ENCODE measurements at regions not wholly inside any gene's neighbourhood (a gene's known extent, or its start where the extent isn't known, plus 50 kb on each side); places are given as distances from the start of the nearest gene placed in this dataset.

DNA sequence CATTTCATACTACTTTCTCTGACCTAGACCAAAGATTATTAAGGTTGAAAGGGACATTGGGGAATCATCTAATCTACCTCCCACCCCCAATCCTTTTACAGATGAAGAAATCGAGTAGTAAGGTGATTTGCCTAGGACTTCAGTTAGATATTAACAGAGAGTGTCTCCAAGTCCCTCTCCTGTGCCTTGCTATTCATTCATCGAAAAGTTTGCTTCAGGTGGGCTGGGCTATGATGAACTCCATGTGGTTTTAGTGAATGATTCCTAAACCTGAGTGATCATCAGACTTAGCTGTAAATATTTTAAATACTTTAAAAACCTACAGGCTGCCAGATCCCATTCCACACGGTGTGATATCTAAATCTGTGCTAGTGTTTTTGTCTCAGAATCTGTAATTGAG is 259.4 kb upstream of the SORCS1 start:
- no peaks in the 10 kb centered on the region for H3K27me3 ChIP-seq (ENCODE audit: insufficient read depth, poor library complexity, severe bottlenecking)
- H3K27ac ChIP-seq (ENCODE audit: poor library complexity, severe bottlenecking), result no peak overlapping the region
- TF ChIP-seq, protein P1, sequence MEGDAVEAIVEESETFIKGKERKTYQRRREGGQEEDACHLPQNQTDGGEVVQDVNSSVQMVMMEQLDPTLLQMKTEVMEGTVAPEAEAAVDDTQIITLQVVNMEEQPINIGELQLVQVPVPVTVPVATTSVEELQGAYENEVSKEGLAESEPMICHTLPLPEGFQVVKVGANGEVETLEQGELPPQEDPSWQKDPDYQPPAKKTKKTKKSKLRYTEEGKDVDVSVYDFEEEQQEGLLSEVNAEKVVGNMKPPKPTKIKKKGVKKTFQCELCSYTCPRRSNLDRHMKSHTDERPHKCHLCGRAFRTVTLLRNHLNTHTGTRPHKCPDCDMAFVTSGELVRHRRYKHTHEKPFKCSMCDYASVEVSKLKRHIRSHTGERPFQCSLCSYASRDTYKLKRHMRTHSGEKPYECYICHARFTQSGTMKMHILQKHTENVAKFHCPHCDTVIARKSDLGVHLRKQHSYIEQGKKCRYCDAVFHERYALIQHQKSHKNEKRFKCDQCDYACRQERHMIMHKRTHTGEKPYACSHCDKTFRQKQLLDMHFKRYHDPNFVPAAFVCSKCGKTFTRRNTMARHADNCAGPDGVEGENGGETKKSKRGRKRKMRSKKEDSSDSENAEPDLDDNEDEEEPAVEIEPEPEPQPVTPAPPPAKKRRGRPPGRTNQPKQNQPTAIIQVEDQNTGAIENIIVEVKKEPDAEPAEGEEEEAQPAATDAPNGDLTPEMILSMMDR (IDR thresholded peaks at IDR 0.05; ENCODE audit: poor library complexity, severe bottlenecking), result no peak
- H3K9me3 ChIP-seq (ENCODE audit: severe bottlenecking), result no peaks in the 10 kb centered on the region
- ATAC-seq (ENCODE audit: low read depth) (no peak), DNase-seq (ENCODE audit: low spot score) (no peak)
- H3K36me3 ChIP-seq (ENCODE audit: low read depth), result no peaks in the 10 kb centered on the region
- H3K4me3 ChIP-seq (ENCODE audit: severe bottlenecking), result no peak overlapping the region
- H3K4me1 ChIP-seq (ENCODE audit: insufficient read depth, poor library complexity, severe bottlenecking), result no peaks in the 10 kb centered on the region

DNA sequence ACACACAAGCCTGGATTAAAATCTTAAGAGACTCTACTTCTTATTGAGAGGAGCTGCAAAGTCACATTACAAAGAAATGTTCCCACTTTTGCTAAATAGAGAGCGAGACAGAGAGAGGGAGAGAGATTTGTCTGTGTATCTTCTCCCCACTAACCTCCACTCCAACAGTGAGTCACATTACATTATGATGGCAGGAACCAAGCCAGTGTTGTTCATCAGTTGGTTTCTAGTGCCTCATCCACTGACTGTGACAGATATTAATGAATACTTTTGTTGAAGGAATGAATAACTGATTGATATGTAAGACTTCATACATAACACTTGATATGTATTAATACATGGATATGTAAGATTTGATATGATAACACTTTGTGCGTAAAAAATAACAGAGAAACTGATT is 258.2 kb upstream of the SORCS1 start:
- DNase-seq (ENCODE audit: low spot score) (no peak), ATAC-seq (ENCODE audit: low read depth) (no peak)
- Histone ChIP-seq H3K9me3 (ENCODE audit: severe bottlenecking) (no peaks in the 10 kb centered on the region), H3K4me1 (ENCODE audit: insufficient read depth, poor library complexity, severe bottlenecking) (no peaks in the 10 kb centered on the region), H3K27me3 (ENCODE audit: insufficient read depth, poor library complexity, severe bottlenecking) (no peaks in the 10 kb centered on the region), H3K36me3 (ENCODE audit: low read depth) (no peaks in the 10 kb centered on the region), H3K27ac (ENCODE audit: poor library complexity, severe bottlenecking) (no peak overlapping the region), H3K4me3 (ENCODE audit: severe bottlenecking) (no peak overlapping the region)
- TF ChIP-seq, protein P1 (IDR thresholded peaks at IDR 0.05; ENCODE audit: poor library complexity, severe bottlenecking), result no peak

DNA sequence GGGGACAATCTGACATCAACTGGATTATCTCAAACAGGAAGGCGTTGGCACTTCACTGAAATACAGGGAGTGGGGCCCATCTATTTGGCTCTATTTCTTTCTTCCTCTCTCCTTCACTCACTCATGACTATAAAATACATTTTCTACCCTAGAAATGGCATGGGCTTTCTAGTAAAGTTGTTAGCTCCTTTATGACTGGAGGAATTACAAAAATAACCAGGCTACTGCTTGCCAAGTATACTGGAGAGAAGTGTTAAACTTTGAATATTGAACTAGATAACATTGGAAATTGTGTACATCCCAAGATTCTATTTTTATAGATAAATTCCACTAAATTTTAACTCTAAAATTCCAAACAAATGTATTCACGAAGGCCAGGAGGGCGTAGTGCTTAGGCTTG is 255.7 kb upstream of the SORCS1 start:
- no peaks in the 10 kb centered on the region for H3K36me3 ChIP-seq (ENCODE audit: low read depth)
- H3K27me3 ChIP-seq (ENCODE audit: insufficient read depth, poor library complexity, severe bottlenecking), result no peaks in the 10 kb centered on the region
- ATAC-seq (ENCODE audit: low read depth), result no peak
- H3K4me3 ChIP-seq (ENCODE audit: severe bottlenecking), result no peak overlapping the region
- no peak for DNase-seq (ENCODE audit: low spot score)
- no peaks in the 10 kb centered on the region for H3K9me3 ChIP-seq (ENCODE audit: severe bottlenecking)
- H3K4me1 ChIP-seq (ENCODE audit: insufficient read depth, poor library complexity, severe bottlenecking), result no peaks in the 10 kb centered on the region
- no peak overlapping the region for H3K27ac ChIP-seq (ENCODE audit: poor library complexity, severe bottlenecking)
- TF ChIP-seq, protein P1 (IDR thresholded peaks at IDR 0.05; ENCODE audit: poor library complexity, severe bottlenecking), result no peak

DNA sequence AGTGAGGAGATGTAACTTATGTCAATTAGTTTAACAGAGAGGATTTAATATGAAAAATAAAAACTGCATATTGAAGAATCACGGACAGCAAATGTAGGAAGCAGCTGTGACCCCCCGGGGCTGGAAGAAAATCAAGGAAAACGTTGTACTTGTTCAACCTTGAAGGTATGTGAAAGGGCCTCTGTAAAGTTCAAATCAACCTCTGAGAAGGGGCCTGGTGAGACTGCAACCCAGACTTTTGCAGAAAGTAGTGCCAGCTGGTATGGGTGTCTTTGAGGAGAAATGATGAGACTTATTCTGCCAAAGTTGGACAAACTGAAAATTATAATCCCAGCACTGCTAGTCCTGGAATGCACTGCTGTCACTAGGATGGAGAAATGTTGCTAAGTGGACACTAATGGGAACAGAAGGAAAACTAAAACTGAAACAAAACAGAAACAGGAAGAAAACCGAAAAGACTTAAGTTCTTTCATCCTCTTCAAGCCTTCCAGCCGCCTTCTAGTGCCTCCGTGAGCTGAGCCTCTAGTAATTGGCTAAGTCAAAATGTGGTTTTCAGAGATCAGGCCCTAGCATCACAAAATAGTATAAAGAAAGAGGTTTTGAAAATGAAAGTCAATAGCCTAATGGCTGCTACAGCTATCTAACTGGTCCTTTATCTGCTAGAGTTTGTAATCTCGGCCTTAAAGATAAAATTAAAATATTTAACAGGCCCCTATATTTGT is 253.7 kb upstream of the SORCS1 start:
- no peak overlapping the region for H3K4me3 ChIP-seq (ENCODE audit: severe bottlenecking)
- no peaks in the 10 kb centered on the region for H3K36me3 ChIP-seq (ENCODE audit: low read depth)
- TF ChIP-seq, protein P1 (IDR thresholded peaks at IDR 0.05; ENCODE audit: poor library complexity, severe bottlenecking), result no peak
- DNase-seq (ENCODE audit: low spot score) (no peak), ATAC-seq (ENCODE audit: low read depth) (no peak)
- no peaks in the 10 kb centered on the region for H3K27me3 ChIP-seq (ENCODE audit: insufficient read depth, poor library complexity, severe bottlenecking)
- H3K4me1 ChIP-seq (ENCODE audit: insufficient read depth, poor library complexity, severe bottlenecking), result no peaks in the 10 kb centered on the region
- no peak overlapping the region for H3K27ac ChIP-seq (ENCODE audit: poor library complexity, severe bottlenecking)
- no peaks in the 10 kb centered on the region for H3K9me3 ChIP-seq (ENCODE audit: severe bottlenecking)

DNA sequence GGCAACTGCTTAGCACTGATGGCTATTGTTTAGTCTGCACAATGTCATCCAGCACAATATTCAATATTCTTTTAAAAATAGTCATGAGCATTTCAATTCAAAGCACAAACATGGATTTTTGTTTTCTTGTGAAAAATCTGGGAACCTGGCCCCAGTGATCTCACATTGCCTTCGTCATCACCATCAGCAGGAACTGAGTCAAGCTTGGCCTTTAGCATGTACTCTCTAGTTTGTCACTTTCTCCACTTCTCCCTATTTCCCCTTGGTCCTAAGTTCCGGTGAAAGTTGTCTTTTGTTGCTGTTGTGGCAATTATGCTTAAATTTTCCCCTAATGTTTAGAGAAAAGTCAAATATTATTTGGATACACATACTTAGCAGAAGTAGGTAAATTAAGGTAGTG is 252.9 kb upstream of the SORCS1 start:
- Histone ChIP-seq H3K27me3 (ENCODE audit: insufficient read depth, poor library complexity, severe bottlenecking) (no peaks in the 10 kb centered on the region), H3K36me3 (ENCODE audit: low read depth) (no peaks in the 10 kb centered on the region), H3K4me1 (ENCODE audit: insufficient read depth, poor library complexity, severe bottlenecking) (no peaks in the 10 kb centered on the region), H3K27ac (ENCODE audit: poor library complexity, severe bottlenecking) (no peak overlapping the region), H3K9me3 (ENCODE audit: severe bottlenecking) (no peaks in the 10 kb centered on the region), H3K4me3 (ENCODE audit: severe bottlenecking) (no peak overlapping the region)
- TF ChIP-seq, protein P1 (IDR thresholded peaks at IDR 0.05; ENCODE audit: poor library complexity, severe bottlenecking), result no peak
- ATAC-seq (ENCODE audit: low read depth), result no peak
- no peak for DNase-seq (ENCODE audit: low spot score)
